ENCODE measurements at regions not wholly inside any gene's neighbourhood (a gene's known extent, or its start where the extent isn't known, plus 50 kb on each side); places are given as distances from the start of the nearest gene placed in this dataset.

GRCh38 chr20:63105211-63106107 lies 98.7 kb upstream of the BHLHE23 start:
- Histone ChIP-seq H2AFZ (no peak overlapping the region), H3K4me1 (ENCODE audit: insufficient read depth) (no peaks in the 10 kb centered on the region), H3K4me3 (no peak overlapping the region), H4K20me1 (ENCODE audit: insufficient read depth) (no peaks in the 10 kb centered on the region), H3K79me2 (ENCODE audit: insufficient read depth) (no peaks in the 10 kb centered on the region), H3K9me3 (ENCODE audit: low read depth) (no peaks in the 10 kb centered on the region), H3K27ac (no peak overlapping the region), H3K9ac (no peak overlapping the region), H3K9me2 (ENCODE audit: insufficient read depth) (no peaks in the 10 kb centered on the region), H3K36me3 (ENCODE audit: low read depth) (no peaks in the 10 kb centered on the region), H3K27me3 (replicated peaks; ENCODE audit: insufficient read depth) (no peaks in the 10 kb centered on the region), H3K4me2 (ENCODE audit: unreplicated experiment) (no peak overlapping the region), H3F3A (ENCODE audit: insufficient read depth) (no peaks in the 10 kb centered on the region)
- 72 to 73% methylated on average over 30 to 31 of the region's 32 CpGs for WGBS, 2 experiments (ENCODE audit: low coverage in 1 of 2, low lambda C conversion rate in 2 of 2, missing lambda C conversion rate in 2 of 2)
- DNase-seq = no peak
- in situ Hi-C loops (cut with MboI) = no loop called here
- TF ChIP-seq EZH2phosphoT487 (IDR thresholded peaks at IDR 0.05; ENCODE audit: insufficient read depth, low read depth) (no peak), EZH2 (IDR thresholded peaks at IDR 0.05; ENCODE audit: insufficient read depth, poor library complexity, severe bottlenecking) (no peak)

- in situ Hi-C loops (cut with MboI) = no loop called here
- Histone ChIP-seq H2AFZ (no peak overlapping the region), H3K79me2 (ENCODE audit: insufficient read depth) (no peaks in the 10 kb centered on the region), H3K4me1 (ENCODE audit: insufficient read depth) (no peaks in the 10 kb centered on the region), H3K4me2 (ENCODE audit: unreplicated experiment) (no peak overlapping the region), H3K9me3 (ENCODE audit: low read depth) (no peaks in the 10 kb centered on the region), H3F3A (ENCODE audit: insufficient read depth) (no peaks in the 10 kb centered on the region), H3K9ac (no peak overlapping the region), H3K4me3 (no peak overlapping the region), H3K27me3 (replicated peaks; ENCODE audit: insufficient read depth) (no peaks in the 10 kb centered on the region), H3K36me3 (ENCODE audit: low read depth) (no peaks in the 10 kb centered on the region), H3K27ac (no peak overlapping the region), H3K9me2 (ENCODE audit: insufficient read depth) (no peaks in the 10 kb centered on the region), H4K20me1 (ENCODE audit: insufficient read depth) (no peaks in the 10 kb centered on the region)
- DNase-seq = no peak
- no peak for TF ChIP-seq EZH2phosphoT487 (IDR thresholded peaks at IDR 0.05; ENCODE audit: insufficient read depth, low read depth)
- no peak for TF ChIP-seq EZH2 (IDR thresholded peaks at IDR 0.05; ENCODE audit: insufficient read depth, poor library complexity, severe bottlenecking)
- 65 to 68% methylated on average over 18 to 19 of the region's 19 CpGs for WGBS, 2 experiments (ENCODE audit: low coverage in 1 of 2, low lambda C conversion rate in 2 of 2, missing lambda C conversion rate in 2 of 2)
Observed at GRCh38 chr20:63104312-63105181, 97.8 kb upstream of the BHLHE23 start.

DNA sequence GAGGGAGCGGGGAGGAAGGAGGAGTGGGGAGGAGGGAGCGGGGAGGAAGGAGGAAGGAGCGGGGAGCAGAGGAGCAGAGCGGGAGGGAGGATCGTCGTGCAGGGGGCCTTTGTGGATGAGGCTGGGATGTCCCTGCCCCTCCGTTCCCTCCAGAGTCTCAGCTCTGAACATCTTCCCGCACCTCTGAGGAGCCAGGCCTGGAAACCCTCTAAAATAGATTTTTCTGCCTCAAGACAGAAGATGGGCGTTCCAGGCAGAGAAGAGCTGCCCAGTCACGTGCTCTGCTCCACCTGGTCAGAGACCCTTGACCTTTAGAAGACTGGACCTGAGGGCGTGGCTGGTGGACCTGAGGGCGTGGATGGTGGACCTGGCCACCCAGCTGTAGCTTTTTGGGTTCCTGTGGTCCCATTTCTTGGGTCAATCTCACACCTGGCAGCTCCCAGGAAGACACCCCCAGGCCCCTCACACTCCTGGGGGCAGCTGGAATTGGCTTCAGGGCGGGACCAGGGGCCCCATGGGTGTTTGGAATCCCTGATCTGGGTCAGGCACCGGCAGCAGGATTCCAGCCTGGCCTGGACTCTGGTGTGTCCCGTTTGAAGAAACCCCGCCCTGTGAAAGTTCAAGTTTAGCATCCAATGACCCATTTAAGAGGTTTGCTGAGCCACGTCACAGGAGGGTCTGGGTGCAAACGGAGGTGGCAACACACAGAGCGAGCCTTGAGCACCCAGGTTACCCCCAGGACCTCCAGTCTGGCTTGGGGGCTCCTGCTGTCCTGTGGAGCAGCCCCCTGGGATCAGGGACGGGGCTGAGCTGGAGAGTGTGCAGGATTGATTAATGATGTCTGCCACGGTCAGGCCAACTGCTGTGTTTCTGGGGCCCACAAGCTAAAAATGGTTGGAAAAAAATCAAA lies 96.9 kb upstream of the BHLHE23 start:
- Histone ChIP-seq H3K27me3 (replicated peaks; ENCODE audit: insufficient read depth) (no peaks in the 10 kb centered on the region), H3K4me2 (ENCODE audit: unreplicated experiment) (no peak overlapping the region), H3K36me3 (ENCODE audit: low read depth) (no peaks in the 10 kb centered on the region), H3K4me3 (no peak overlapping the region), H3K9ac (no peak overlapping the region), H3K27ac (no peak overlapping the region), H3K9me3 (ENCODE audit: low read depth) (no peaks in the 10 kb centered on the region), H2AFZ (no peak overlapping the region), H4K20me1 (ENCODE audit: insufficient read depth) (no peaks in the 10 kb centered on the region), H3K79me2 (ENCODE audit: insufficient read depth) (no peaks in the 10 kb centered on the region), H3K9me2 (ENCODE audit: insufficient read depth) (no peaks in the 10 kb centered on the region), H3F3A (ENCODE audit: insufficient read depth) (no peaks in the 10 kb centered on the region), H3K4me1 (ENCODE audit: insufficient read depth) (no peaks in the 10 kb centered on the region)
- TF ChIP-seq EZH2 (IDR thresholded peaks at IDR 0.05; ENCODE audit: insufficient read depth, poor library complexity, severe bottlenecking) (no peak), EZH2phosphoT487 (IDR thresholded peaks at IDR 0.05; ENCODE audit: insufficient read depth, low read depth) (no peak)
- 67 to 72% methylated on average over 15 to 21 of the region's 21 CpGs for WGBS, 2 experiments (ENCODE audit: low coverage in 1 of 2, low lambda C conversion rate in 2 of 2, missing lambda C conversion rate in 2 of 2)
- peak; percentile 54 for DNase-seq
- in situ Hi-C loops (cut with MboI) = no loop called here
